Activated CD4-positive, CD25-positive, alpha-beta regulatory T cell treated with anti-CD3 and anti-CD28 coated beads, Interleukin-2, amount 50 U/mL, for 16 hours (primary cell): ENCODE measurements at regions not wholly inside any gene's neighbourhood (a gene's known extent, or its start where the extent isn't known, plus 50 kb on each side); places are given as distances from the start of the nearest gene placed in this dataset.
"Not testable (repeated sequence)": the region's sequence is repeated elsewhere in the genome, so short reads cannot be mapped to it uniquely, and the experiment has no call there.

Experiments
- DNase-seq: peaks from one replicate; pipeline ENCODE4 v3.0.0-alpha.2; 2020; ENCODE audit warnings: low read depth, low spot score

- no peak for DNase-seq
Observed at GRCh38 chr13:30065181-30065580, 214.8 kb upstream of the UBL3 start.

GRCh38 chr13:30063892-30064291 lies 213.5 kb upstream of the UBL3 start:
- DNase-seq = no peak

- DNase-seq = no peak
Observed at GRCh38 chr13:30061217-30061616, 210.8 kb upstream of the UBL3 start.

GRCh38 chr13:30058429-30058828 lies 208.0 kb upstream of the UBL3 start:
- no peak for DNase-seq

- not testable (repeated sequence) for DNase-seq
Observed at GRCh38 chr13:30054546-30054945, 204.1 kb upstream of the UBL3 start.

- DNase-seq = no peak
Observed at GRCh38 chr13:30053939-30054338, 203.5 kb upstream of the UBL3 start.

GRCh38 chr13:30052120-30052519 lies 201.7 kb upstream of the UBL3 start:
- DNase-seq = no peak

GRCh38 chr13:30051531-30052060 lies 201.2 kb upstream of the UBL3 start:
- DNase-seq = no peak

- DNase-seq = no peak
Observed at GRCh38 chr13:30049692-30050091, 199.3 kb upstream of the UBL3 start.

- DNase-seq = no peak
Observed at GRCh38 chr13:30047154-30047874, 196.9 kb upstream of the UBL3 start.

- DNase-seq = no peak
Observed at GRCh38 chr13:30045916-30046704, 195.7 kb upstream of the UBL3 start.

- DNase-seq = no peak
Observed at GRCh38 chr13:30044932-30045331, 194.5 kb upstream of the UBL3 start.

- DNase-seq = no peak
Observed at GRCh38 chr13:30043631-30043925, 193.2 kb upstream of the UBL3 start.

GRCh38 chr13:30042891-30043630 lies 192.6 kb upstream of the UBL3 start:
- no peak for DNase-seq

- no peak for DNase-seq
Observed at GRCh38 chr13:30042272-30042671, 191.9 kb upstream of the UBL3 start.

GRCh38 chr13:30039511-30039911 lies 189.1 kb upstream of the UBL3 start:
- no peak for DNase-seq

GRCh38 chr13:30038884-30039283 lies 188.5 kb upstream of the UBL3 start:
- no peak for DNase-seq

- no peak for DNase-seq
Observed at GRCh38 chr13:30037766-30038165, 187.3 kb upstream of the UBL3 start.

- no peak for DNase-seq
Observed at GRCh38 chr13:30037306-30037705, 186.9 kb upstream of the UBL3 start.

GRCh38 chr13:30034458-30034795 lies 184.0 kb upstream of the UBL3 start:
- DNase-seq = no peak

- no peak for DNase-seq
Observed at GRCh38 chr13:30033681-30034457, 183.5 kb upstream of the UBL3 start.

GRCh38 chr13:30032263-30032662 lies 181.8 kb upstream of the UBL3 start:
- no peak for DNase-seq
